ENCODE measurements at regions not wholly inside any gene's neighbourhood (a gene's known extent, or its start where the extent isn't known, plus 50 kb on each side); places are given as distances from the start of the nearest gene placed in this dataset.

GRCh38 chr13:30110301-30111070 lies 196.9 kb downstream of the KATNAL1 start:
- no peaks in the 10 kb centered on the region for H3K79me2 ChIP-seq (ENCODE audit: insufficient read depth, low read depth, low read length)
- no peaks in the 10 kb centered on the region for H3K9me2 ChIP-seq (ENCODE audit: insufficient read depth, low read length)
- no peaks in the 10 kb centered on the region for H3K9me3 ChIP-seq (ENCODE audit: low read length)
- CTCF ChIA-PET (ENCODE audit: unreplicated experiment) = interaction anchor here (0.6 kb wide), 1 partner anchor 557 kb away, joined by 3 read pairs; no protein-coding TSS in a partner anchor
- no TSS peak for BruUV-seq (replicated peaks)
- no peak for TF ChIP-seq EZH2phosphoT487 (IDR thresholded peaks at IDR 0.05; ENCODE audit: borderline replicate concordance, low read depth, low read length)
- TF ChIP-seq, protein P1, sequence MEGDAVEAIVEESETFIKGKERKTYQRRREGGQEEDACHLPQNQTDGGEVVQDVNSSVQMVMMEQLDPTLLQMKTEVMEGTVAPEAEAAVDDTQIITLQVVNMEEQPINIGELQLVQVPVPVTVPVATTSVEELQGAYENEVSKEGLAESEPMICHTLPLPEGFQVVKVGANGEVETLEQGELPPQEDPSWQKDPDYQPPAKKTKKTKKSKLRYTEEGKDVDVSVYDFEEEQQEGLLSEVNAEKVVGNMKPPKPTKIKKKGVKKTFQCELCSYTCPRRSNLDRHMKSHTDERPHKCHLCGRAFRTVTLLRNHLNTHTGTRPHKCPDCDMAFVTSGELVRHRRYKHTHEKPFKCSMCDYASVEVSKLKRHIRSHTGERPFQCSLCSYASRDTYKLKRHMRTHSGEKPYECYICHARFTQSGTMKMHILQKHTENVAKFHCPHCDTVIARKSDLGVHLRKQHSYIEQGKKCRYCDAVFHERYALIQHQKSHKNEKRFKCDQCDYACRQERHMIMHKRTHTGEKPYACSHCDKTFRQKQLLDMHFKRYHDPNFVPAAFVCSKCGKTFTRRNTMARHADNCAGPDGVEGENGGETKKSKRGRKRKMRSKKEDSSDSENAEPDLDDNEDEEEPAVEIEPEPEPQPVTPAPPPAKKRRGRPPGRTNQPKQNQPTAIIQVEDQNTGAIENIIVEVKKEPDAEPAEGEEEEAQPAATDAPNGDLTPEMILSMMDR (conservative IDR thresholded peaks at IDR 0.05; ENCODE audit: low read length) = no peak
- H3K27ac ChIP-seq (ENCODE audit: low read depth, low read length, poor library complexity, severe bottlenecking) = no peak overlapping the region
- H3K4me3 ChIP-seq (ENCODE audit: low read depth, low read length, poor library complexity, severe bottlenecking) = no peak overlapping the region
- POLR2A ChIA-PET = no interaction called here
- DNase-seq (ENCODE audit: low spot score) = no peak
- no peak overlapping the region for H3K4me2 ChIP-seq (ENCODE audit: low read length)
- peaks cover 9% of the 10 kb centered on the region for H3K4me1 ChIP-seq (ENCODE audit: insufficient read depth, low read length, poor library complexity, severe bottlenecking)
- H2AFZ ChIP-seq (ENCODE audit: low read length) = no peak overlapping the region
- no peaks in the 10 kb centered on the region for H4K20me1 ChIP-seq (ENCODE audit: insufficient read depth, low read length)
- intact Hi-C loops (cut with micrococcal nuclease; ENCODE audit: unreplicated experiment) = loop anchor here (5.0 to 10.0 kb wide), 2 partner anchors 263 to 934 kb away; no protein-coding TSS in a partner anchor
- no peaks in the 10 kb centered on the region for H3K36me3 ChIP-seq (ENCODE audit: insufficient read depth, low read length)

DNA sequence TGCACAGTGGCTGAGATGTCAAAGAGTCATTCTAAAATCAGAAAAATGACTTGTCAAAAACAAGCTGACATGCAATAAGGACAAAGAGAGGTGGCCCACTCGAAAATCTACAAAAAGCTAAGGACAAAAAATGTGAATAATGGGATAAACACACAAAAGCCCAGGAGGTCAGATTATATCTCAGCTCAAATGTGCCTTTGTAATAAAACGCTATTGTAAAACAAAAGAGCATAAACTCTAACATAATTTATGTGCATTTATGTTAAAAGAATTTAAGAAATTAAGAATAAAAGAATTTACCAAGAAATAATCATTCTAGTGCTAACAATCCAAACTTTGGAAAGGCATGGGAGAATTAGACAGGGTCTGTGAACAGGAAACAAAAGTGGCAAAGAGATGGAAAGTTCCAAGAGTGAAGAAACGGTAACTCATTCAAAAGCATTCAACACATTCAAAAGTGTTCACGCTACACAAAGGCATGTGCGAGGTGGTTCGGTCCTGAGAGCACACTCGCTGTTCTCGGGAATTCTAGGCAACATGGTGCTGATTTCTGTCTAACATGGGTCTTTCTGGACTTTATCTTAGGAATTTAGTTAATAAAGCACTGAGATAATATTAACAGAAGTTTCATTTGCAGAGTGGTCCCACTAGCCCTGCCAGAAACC lies 197.7 kb downstream of the KATNAL1 start:
- intact Hi-C loops (cut with micrococcal nuclease; ENCODE audit: unreplicated experiment) = loop anchor here (5.0 to 10.0 kb wide), 2 partner anchors 262 to 935 kb away; no protein-coding TSS in a partner anchor
- ChIA-PET POLR2A (interaction anchor here (0.5 to 0.7 kb wide), 2 partner anchors 11 to 729 kb away, joined by 3 read pairs; no protein-coding TSS in a partner anchor), CTCF (ENCODE audit: unreplicated experiment) (no interaction called here)
- Histone ChIP-seq H3K9me2 (ENCODE audit: insufficient read depth, low read length) (no peaks in the 10 kb centered on the region), H3K4me2 (ENCODE audit: low read length) (no peak overlapping the region), H3K9me3 (ENCODE audit: low read length) (no peaks in the 10 kb centered on the region), H4K20me1 (ENCODE audit: insufficient read depth, low read length) (no peaks in the 10 kb centered on the region), H3K79me2 (ENCODE audit: insufficient read depth, low read depth, low read length) (no peaks in the 10 kb centered on the region), H3K36me3 (ENCODE audit: insufficient read depth, low read length) (no peaks in the 10 kb centered on the region), H2AFZ (ENCODE audit: low read length) (no peak overlapping the region), H3K4me3 (ENCODE audit: low read depth, low read length, poor library complexity, severe bottlenecking) (no peak overlapping the region), H3K27ac (ENCODE audit: low read depth, low read length, poor library complexity, severe bottlenecking) (no peak overlapping the region), H3K4me1 (ENCODE audit: insufficient read depth, low read length, poor library complexity, severe bottlenecking) (peaks cover 9% of the 10 kb centered on the region)
- TF ChIP-seq, protein P1 (conservative IDR thresholded peaks at IDR 0.05; ENCODE audit: low read length) = no peak
- TF ChIP-seq EZH2phosphoT487 (IDR thresholded peaks at IDR 0.05; ENCODE audit: borderline replicate concordance, low read depth, low read length) = no peak
- no peak for DNase-seq (ENCODE audit: low spot score)
- no TSS peak for BruUV-seq (replicated peaks)

DNA sequence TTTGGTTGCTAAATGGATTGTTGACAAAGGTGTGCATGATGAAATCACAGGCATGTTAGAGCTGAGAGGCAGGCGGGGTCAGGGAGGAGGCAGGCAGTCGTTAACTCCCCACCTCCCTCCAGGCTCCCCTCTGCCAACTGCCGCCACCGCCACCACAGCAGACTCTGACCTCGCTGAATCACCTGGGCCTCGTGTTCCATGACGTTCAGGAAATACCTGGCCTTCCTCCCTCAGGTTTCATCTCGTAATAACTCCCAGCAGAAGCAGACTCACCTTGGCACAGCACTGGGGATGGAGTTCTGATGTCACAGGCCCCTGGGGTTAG lies 198.5 kb downstream of the KATNAL1 start:
- no peaks in the 10 kb centered on the region for H3K9me2 ChIP-seq (ENCODE audit: insufficient read depth, low read length)

More for the DNA sequence above, 198.5 kb downstream of the KATNAL1 start:
- H3K79me2 ChIP-seq (ENCODE audit: insufficient read depth, low read depth, low read length) = no peaks in the 10 kb centered on the region
- TF ChIP-seq EZH2phosphoT487 (IDR thresholded peaks at IDR 0.05; ENCODE audit: borderline replicate concordance, low read depth, low read length) = no peak
- TF ChIP-seq, protein P1 (conservative IDR thresholded peaks at IDR 0.05; ENCODE audit: low read length) = no peak
- DNase-seq (ENCODE audit: low spot score) = no peak
- ChIA-PET POLR2A (interaction anchor here (0.5 kb wide), 1 partner anchor 728 kb away, joined by 3 read pairs; no protein-coding TSS in a partner anchor), CTCF (ENCODE audit: unreplicated experiment) (no interaction called here)
- no peak overlapping the region for H3K4me3 ChIP-seq (ENCODE audit: low read depth, low read length, poor library complexity, severe bottlenecking)
- H3K9me3 ChIP-seq (ENCODE audit: low read length) = no peaks in the 10 kb centered on the region
- H4K20me1 ChIP-seq (ENCODE audit: insufficient read depth, low read length) = no peaks in the 10 kb centered on the region
- no peaks in the 10 kb centered on the region for H3K36me3 ChIP-seq (ENCODE audit: insufficient read depth, low read length)
- intact Hi-C loops (cut with micrococcal nuclease; ENCODE audit: unreplicated experiment) = no loop called here
- H3K27ac ChIP-seq (ENCODE audit: low read depth, low read length, poor library complexity, severe bottlenecking) = no peak overlapping the region
- H2AFZ ChIP-seq (ENCODE audit: low read length) = no peak overlapping the region
- no TSS peak for BruUV-seq (replicated peaks)
- H3K4me1 ChIP-seq (ENCODE audit: insufficient read depth, low read length, poor library complexity, severe bottlenecking) = peaks cover 4% of the 10 kb centered on the region
- H3K4me2 ChIP-seq (ENCODE audit: low read length) = no peak overlapping the region

Data from OCI-LY7 (cell line).